ENCODE measurements at regions not wholly inside any gene's neighbourhood (a gene's known extent, or its start where the extent isn't known, plus 50 kb on each side); places are given as distances from the start of the nearest gene placed in this dataset.

GRCh38 chr9:93898502-93899426 is 56.4 kb downstream of the BARX1 start:
- TF ChIP-seq POLR2AphosphoS5 (IDR thresholded peaks at IDR 0.05; ENCODE audit: low read depth, low read length) (no peak), CTCF (IDR thresholded peaks at IDR 0.05) (no peak), SIN3A (IDR thresholded peaks at IDR 0.05; ENCODE audit: borderline replicate concordance, insufficient read depth, low read depth, low read length) (no peak)

Data from Panc1 (cell line).